WERI-Rb-1 (cell line): ENCODE measurements at regions not wholly inside any gene's neighbourhood (a gene's known extent, or its start where the extent isn't known, plus 50 kb on each side); places are given as distances from the start of the nearest gene placed in this dataset.

ENCODE experiments used
- DNase-seq: peaks from one replicate; pipeline ENCODE4 v3.0.0-alpha.2; 2020
- H3K27ac ChIP-seq: fragments of 250-450 bp; sonication (Bioruptor Pico); 2 replicates; pipeline ENCODE4 v1.5.1; 2020; ENCODE audit warnings: mild to moderate bottlenecking, moderate library complexity
- H3K27me3 ChIP-seq: fragments of 250-450 bp; sonication (Bioruptor Pico); 2 replicates; pipeline ENCODE4 v1.5.1; 2021; ENCODE audit warnings: mild to moderate bottlenecking, low read depth, moderate library complexity; ENCODE audit not compliant: insufficient read depth, severe bottlenecking
- H3K36me3 ChIP-seq: fragments of 250-450 bp; sonication (Bioruptor Pico); 2 replicates; pipeline ENCODE4 v1.5.1; 2020; ENCODE audit warnings: mild to moderate bottlenecking, moderate library complexity
- H3K4me3 ChIP-seq: 2 replicates; pipeline ENCODE4 v1.5.1; 2011; ENCODE audit warnings: low read depth, mild to moderate bottlenecking, control low read depth, low read length
- H3K9me3 ChIP-seq: fragments of 250-450 bp; sonication (Bioruptor Pico); 2 replicates; pipeline ENCODE4 v1.5.1; 2021; ENCODE audit warnings: mild to moderate bottlenecking, moderate library complexity; ENCODE audit not compliant: severe bottlenecking
- CTCF ChIP-seq: IDR thresholded peaks from 2 replicates; pipeline ENCODE4 v1.5.1; 2011; ENCODE audit warnings: low read depth, mild to moderate bottlenecking, control low read depth, inconsistent platforms, low read length

GRCh38 chr19:30712431-30713337 lies 340.5 kb downstream of the ZNF536 start:
- no peaks in the 10 kb centered on the region for H3K9me3 ChIP-seq
- H3K4me3 ChIP-seq, result no peak overlapping the region
- H3K27ac ChIP-seq, result peak overlapping the region; percentile 66
- peak; percentile 26 for DNase-seq
- H3K36me3 ChIP-seq, result no peaks in the 10 kb centered on the region
- TF ChIP-seq CTCF, result no peak
- H3K27me3 ChIP-seq, result no peaks in the 10 kb centered on the region

- Histone ChIP-seq H3K27ac (peak overlapping the region; percentile 66), H3K36me3 (no peaks in the 10 kb centered on the region), H3K27me3 (no peaks in the 10 kb centered on the region), H3K9me3 (no peaks in the 10 kb centered on the region), H3K4me3 (peak overlapping the region; percentile 43)
- no peak for TF ChIP-seq CTCF
- DNase-seq, result no peak
Observed at GRCh38 chr19:30711826-30712225, 339.6 kb downstream of the ZNF536 start.

GRCh38 chr19:30711296-30711695 lies 339.1 kb downstream of the ZNF536 start:
- peak overlapping the region; percentile 66 for H3K27ac ChIP-seq
- H3K4me3 ChIP-seq, result peak overlapping the region; percentile 43
- H3K36me3 ChIP-seq, result no peaks in the 10 kb centered on the region
- H3K9me3 ChIP-seq, result no peaks in the 10 kb centered on the region
- DNase-seq, result peak; percentile 87
- H3K27me3 ChIP-seq, result no peaks in the 10 kb centered on the region
- TF ChIP-seq CTCF, result no peak

GRCh38 chr19:30710721-30711120 lies 338.5 kb downstream of the ZNF536 start:
- no peaks in the 10 kb centered on the region for H3K9me3 ChIP-seq
- no peaks in the 10 kb centered on the region for H3K27me3 ChIP-seq
- peak; percentile 71 for DNase-seq
- H3K4me3 ChIP-seq, result peak overlapping the region; percentile 43
- no peaks in the 10 kb centered on the region for H3K36me3 ChIP-seq
- TF ChIP-seq CTCF, result no peak
- peak overlapping the region; percentile 66 for H3K27ac ChIP-seq

- no peak for TF ChIP-seq CTCF
- DNase-seq, result no peak
- H3K27ac ChIP-seq, result no peak overlapping the region
- H3K9me3 ChIP-seq, result no peaks in the 10 kb centered on the region
- no peak overlapping the region for H3K4me3 ChIP-seq
- no peaks in the 10 kb centered on the region for H3K36me3 ChIP-seq
- H3K27me3 ChIP-seq, result no peaks in the 10 kb centered on the region
Observed at GRCh38 chr19:30708416-30709178, 336.4 kb downstream of the ZNF536 start.
